Stomach smooth muscle (tissue), 2 donors: ENCODE measurements at regions not wholly inside any gene's neighbourhood (a gene's known extent, or its start where the extent isn't known, plus 50 kb on each side); places are given as distances from the start of the nearest gene placed in this dataset.
"Not testable (repeated sequence)": the region's sequence is repeated elsewhere in the genome, so short reads cannot be mapped to it uniquely, and the experiment has no call there.

ENCODE experiments used
- H3K27ac ChIP-seq: one replicate; pipeline ENCODE4 v1.7.0; 2013; ENCODE audit warnings: mild to moderate bottlenecking, low read length, inconsistent platforms
- H3K27me3 ChIP-seq, 2 donors: one replicate each; pipeline ENCODE4 v1.7.0; 2013; ENCODE audit warnings: low read length in 2 of 2; ENCODE audit not compliant: insufficient read depth in 2 of 2, control insufficient read depth in 1 of 2
- H3K36me3 ChIP-seq, 2 donors: one replicate each; pipeline ENCODE4 v1.7.0; 2013; ENCODE audit warnings: low read length in 2 of 2; ENCODE audit not compliant: control insufficient read depth in 2 of 2, insufficient read depth in 2 of 2
- H3K4me1 ChIP-seq: one replicate; pipeline ENCODE4 v1.7.0; 2013; ENCODE audit warnings: low read length; ENCODE audit not compliant: control insufficient read depth, insufficient read depth
- H3K4me3 ChIP-seq, 2 donors: one replicate each; pipeline ENCODE4 v1.7.0; 2013; ENCODE audit warnings: low read length in 2 of 2
- H3K9ac ChIP-seq, 2 donors: one replicate each; pipeline ENCODE4 v1.7.0; 2013; ENCODE audit warnings: low read length in 2 of 2, mild to moderate bottlenecking in 1 of 2
- H3K9me3 ChIP-seq, 2 donors: one replicate each; pipeline ENCODE4 v1.7.0; 2013; ENCODE audit warnings: low read length in 2 of 2; ENCODE audit not compliant: control insufficient read depth in 2 of 2
- donor health status: healthy.
- donor health status: Pancreatic carcinoma.

GRCh38 chr10:57692255-57692980 lies 575.3 kb downstream of the IPMK start:
- no peaks in the 10 kb centered on the region for H3K27me3 ChIP-seq
- no peaks in the 10 kb centered on the region for H3K9me3 ChIP-seq
- no peak overlapping the region for H3K4me3 ChIP-seq
- H3K9ac ChIP-seq, result no peak overlapping the region
- no peaks in the 10 kb centered on the region for H3K4me1 ChIP-seq
- no peaks in the 10 kb centered on the region for H3K36me3 ChIP-seq
- no peak overlapping the region for H3K27ac ChIP-seq

DNA sequence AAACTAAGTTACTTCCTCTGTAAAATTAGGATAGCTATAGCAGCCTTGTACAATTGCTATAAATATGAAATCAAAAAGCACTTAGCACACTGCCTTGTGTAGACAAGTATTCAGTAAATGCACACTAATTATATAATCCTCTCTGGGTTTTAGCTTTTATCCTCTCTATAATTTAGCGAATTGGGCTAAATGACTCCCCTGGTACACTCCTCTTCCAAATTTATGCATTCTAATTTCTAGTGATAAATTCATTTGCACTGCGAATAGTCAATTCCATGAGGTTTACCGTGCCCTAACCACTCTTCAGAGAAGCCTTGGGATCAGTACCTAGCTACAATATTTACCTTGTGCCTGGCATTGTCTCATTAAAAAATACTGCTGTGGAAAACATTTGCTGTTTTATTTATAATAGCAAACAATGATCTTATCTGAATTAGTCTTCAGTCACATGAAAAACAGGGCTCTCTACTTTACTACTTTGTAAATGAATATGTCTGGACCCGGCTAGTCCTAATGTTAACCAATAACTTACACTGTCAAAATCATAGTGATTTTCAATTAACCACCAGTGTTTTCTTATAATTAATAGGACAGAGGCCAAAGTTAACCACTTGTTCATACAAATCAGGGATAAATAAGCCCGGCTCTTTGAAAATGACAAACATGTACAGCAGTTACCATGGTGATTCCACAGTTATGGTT lies 577.9 kb downstream of the IPMK start:
- Histone ChIP-seq H3K4me1 (no peaks in the 10 kb centered on the region), H3K4me3 (no peak overlapping the region)

DNA sequence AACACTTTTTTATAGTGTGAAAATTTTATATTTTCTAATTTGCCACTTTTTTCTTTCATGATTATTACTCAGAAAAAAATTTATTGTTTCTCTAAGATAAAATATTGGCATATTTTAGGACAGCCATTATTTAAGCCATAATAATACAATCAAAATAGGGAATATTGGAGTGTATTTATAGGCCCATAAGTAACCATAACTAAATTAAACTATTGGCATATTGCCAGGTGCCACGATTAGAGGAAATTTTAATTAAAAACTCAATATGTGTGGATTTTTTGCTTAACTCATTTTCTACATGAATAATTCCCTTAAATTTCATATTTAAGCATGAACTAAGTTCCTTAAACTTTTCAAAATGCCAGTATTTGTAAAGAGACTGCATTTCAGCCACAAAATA lies 587.8 kb downstream of the IPMK start:
- Histone ChIP-seq H3K4me3 (no peak overlapping the region), H3K27me3 (no peaks in the 10 kb centered on the region), H3K36me3 (no peaks in the 10 kb centered on the region), H3K9ac (no peak overlapping the region), H3K4me1 (no peaks in the 10 kb centered on the region), H3K27ac (no peak overlapping the region), H3K9me3 (no peaks in the 10 kb centered on the region)

More for the DNA sequence above, 577.9 kb downstream of the IPMK start:
- no peaks in the 10 kb centered on the region for H3K9me3 ChIP-seq
- H3K36me3 ChIP-seq, result no peaks in the 10 kb centered on the region
- no peaks in the 10 kb centered on the region for H3K27me3 ChIP-seq
- no peak overlapping the region for H3K27ac ChIP-seq
- H3K9ac ChIP-seq, result no peak overlapping the region

GRCh38 chr10:57675125-57675524 lies 592.6 kb downstream of the IPMK start:
- H3K9me3 ChIP-seq, result no peaks in the 10 kb centered on the region
- no peak overlapping the region for H3K4me3 ChIP-seq
- H3K27ac ChIP-seq, result no peak overlapping the region
- H3K4me1 ChIP-seq, result no peaks in the 10 kb centered on the region
- no peaks in the 10 kb centered on the region for H3K36me3 ChIP-seq
- H3K27me3 ChIP-seq, result no peaks in the 10 kb centered on the region
- H3K9ac ChIP-seq, result no peak overlapping the region

GRCh38 chr10:57673446-57673960 lies 594.2 kb downstream of the IPMK start:
- H3K36me3 ChIP-seq, result no peaks in the 10 kb centered on the region
- H3K9ac ChIP-seq, result no peak overlapping the region
- no peak overlapping the region for H3K4me3 ChIP-seq
- H3K27ac ChIP-seq, result no peak overlapping the region
- no peaks in the 10 kb centered on the region for H3K9me3 ChIP-seq
- no peaks in the 10 kb centered on the region for H3K27me3 ChIP-seq
- no peaks in the 10 kb centered on the region for H3K4me1 ChIP-seq

DNA sequence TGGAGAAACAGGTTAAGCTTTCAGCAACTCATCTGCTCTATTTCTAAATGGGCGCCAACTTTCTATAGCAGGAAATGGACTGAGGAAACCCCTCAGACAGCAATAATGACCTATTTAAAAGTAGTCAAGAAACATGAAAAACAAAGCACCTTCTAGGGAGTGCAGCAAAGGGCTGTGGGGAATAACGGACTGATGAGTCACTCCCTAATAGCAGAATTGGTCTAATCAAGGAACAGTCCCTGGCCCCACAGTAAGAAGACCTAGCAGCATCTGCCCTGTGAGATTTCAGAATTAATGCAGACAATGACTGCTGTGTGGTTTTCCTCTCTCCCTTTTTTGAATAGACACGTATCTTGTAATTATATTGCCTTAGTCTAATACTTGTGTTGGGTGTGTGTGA lies 602.9 kb downstream of the IPMK start:
- H3K27me3 ChIP-seq, result no peaks in the 10 kb centered on the region
- no peak overlapping the region for H3K9ac ChIP-seq
- H3K9me3 ChIP-seq, result no peaks in the 10 kb centered on the region
- H3K27ac ChIP-seq, result no peak overlapping the region
- H3K36me3 ChIP-seq, result no peaks in the 10 kb centered on the region
- H3K4me3 ChIP-seq, result no peak overlapping the region
- no peaks in the 10 kb centered on the region for H3K4me1 ChIP-seq

- no peak overlapping the region for H3K27ac ChIP-seq
- H3K9ac ChIP-seq, result no peak overlapping the region
- H3K4me1 ChIP-seq, result no peaks in the 10 kb centered on the region
- H3K4me3 ChIP-seq, result no peak overlapping the region
- no peaks in the 10 kb centered on the region for H3K27me3 ChIP-seq
- H3K36me3 ChIP-seq, result no peaks in the 10 kb centered on the region
- no peaks in the 10 kb centered on the region for H3K9me3 ChIP-seq
Observed at GRCh38 chr10:57663401-57663800, 604.3 kb downstream of the IPMK start.

GRCh38 chr10:57661206-57661605 lies 606.5 kb downstream of the IPMK start:
- Histone ChIP-seq H3K27ac (no peak overlapping the region), H3K9me3 (no peaks in the 10 kb centered on the region), H3K27me3 (no peaks in the 10 kb centered on the region), H3K4me1 (no peaks in the 10 kb centered on the region), H3K4me3 (no peak overlapping the region), H3K9ac (no peak overlapping the region), H3K36me3 (no peaks in the 10 kb centered on the region)

- H3K9ac ChIP-seq, result no peak overlapping the region
- no peak overlapping the region for H3K27ac ChIP-seq
- H3K36me3 ChIP-seq, result no peaks in the 10 kb centered on the region
- no peaks in the 10 kb centered on the region for H3K27me3 ChIP-seq
- no peaks in the 10 kb centered on the region for H3K4me1 ChIP-seq
- H3K4me3 ChIP-seq, result no peak overlapping the region
- H3K9me3 ChIP-seq, result no peaks in the 10 kb centered on the region
Observed at GRCh38 chr10:57657164-57657765, 610.4 kb downstream of the IPMK start.

DNA sequence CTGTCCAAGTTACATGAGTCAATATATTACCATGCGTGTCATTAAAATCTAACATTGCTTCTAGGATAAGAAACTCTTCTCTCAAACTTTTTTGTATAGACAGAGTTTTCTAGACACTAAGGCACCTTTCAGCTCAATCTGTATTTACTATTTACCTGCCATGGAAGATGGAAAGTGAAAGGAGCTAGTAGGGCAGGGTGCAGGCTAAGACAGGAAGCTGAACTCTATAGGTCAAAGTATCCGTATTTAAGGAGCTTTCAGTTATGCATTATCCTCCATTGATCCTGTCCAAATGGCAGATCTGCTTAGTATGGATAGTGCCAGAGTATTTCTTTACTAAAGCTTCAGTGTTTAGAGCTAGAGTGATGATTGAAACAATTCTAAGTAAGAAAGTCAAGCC lies 612.8 kb downstream of the IPMK start:
- Histone ChIP-seq H3K4me3 (no peak overlapping the region), H3K27me3 (no peaks in the 10 kb centered on the region), H3K9me3 (no peaks in the 10 kb centered on the region), H3K27ac (no peak overlapping the region), H3K36me3 (no peaks in the 10 kb centered on the region), H3K9ac (no peak overlapping the region), H3K4me1 (no peaks in the 10 kb centered on the region)

- H3K27me3 ChIP-seq, H3K4me3 ChIP-seq, H3K9ac ChIP-seq, H3K9me3 ChIP-seq, H3K27ac ChIP-seq, H3K4me1 ChIP-seq, H3K36me3 ChIP-seq: not testable (repeated sequence)
Observed at GRCh38 chr10:57645108-57645507, 622.6 kb downstream of the IPMK start.
